ENCODE measurements at regions not wholly inside any gene's neighbourhood (a gene's known extent, or its start where the extent isn't known, plus 50 kb on each side); places are given as distances from the start of the nearest gene placed in this dataset.
"Not testable (repeated sequence)": the region's sequence is repeated elsewhere in the genome, so short reads cannot be mapped to it uniquely, and the experiment has no call there.

DNA sequence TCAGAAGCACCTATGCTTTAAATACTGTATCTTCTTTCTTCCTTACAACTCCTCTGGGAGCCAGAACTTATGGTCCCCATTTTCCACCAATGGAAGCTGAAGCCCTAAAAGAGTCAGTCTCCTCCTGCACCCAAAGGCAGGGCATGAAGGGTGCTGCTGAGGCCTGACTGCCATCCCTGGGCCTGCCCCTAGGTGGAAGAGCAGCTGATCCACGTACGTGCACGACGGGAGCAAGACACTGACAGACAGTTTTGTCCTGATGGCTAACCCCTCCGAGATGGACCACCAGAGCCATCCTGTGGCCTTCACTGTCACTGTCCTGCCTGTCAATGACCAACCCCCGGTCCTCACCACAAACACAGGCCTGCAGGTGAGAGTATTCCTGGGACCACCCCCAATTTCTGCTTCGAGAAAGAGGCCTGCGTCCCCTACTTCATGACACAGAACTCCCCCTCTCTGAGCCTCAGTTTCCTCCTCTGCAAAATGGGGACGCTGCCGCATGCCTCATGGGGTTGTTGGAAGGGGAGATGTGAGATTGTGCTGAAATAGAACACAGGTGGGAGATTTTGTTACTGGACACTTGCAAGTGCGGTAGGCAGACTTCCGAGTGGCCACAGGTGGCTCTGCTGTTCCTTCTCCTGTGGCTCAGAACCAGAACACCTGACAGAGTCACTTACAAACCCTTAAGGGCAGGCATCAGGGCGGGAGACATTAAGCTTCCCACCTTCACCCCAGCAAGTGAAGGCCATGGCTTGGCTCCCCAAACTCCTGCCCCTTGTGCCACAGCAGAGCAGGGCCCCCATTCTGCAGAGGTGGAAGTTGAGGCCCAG is 175.4 kb downstream of the TBC1D2B start:
- no peak for DNase-seq (ENCODE audit: low spot score)
- no peak for TF ChIP-seq CTCF (IDR thresholded peaks at IDR 0.05; ENCODE audit: extremely low read depth, missing control alignments)

DNA sequence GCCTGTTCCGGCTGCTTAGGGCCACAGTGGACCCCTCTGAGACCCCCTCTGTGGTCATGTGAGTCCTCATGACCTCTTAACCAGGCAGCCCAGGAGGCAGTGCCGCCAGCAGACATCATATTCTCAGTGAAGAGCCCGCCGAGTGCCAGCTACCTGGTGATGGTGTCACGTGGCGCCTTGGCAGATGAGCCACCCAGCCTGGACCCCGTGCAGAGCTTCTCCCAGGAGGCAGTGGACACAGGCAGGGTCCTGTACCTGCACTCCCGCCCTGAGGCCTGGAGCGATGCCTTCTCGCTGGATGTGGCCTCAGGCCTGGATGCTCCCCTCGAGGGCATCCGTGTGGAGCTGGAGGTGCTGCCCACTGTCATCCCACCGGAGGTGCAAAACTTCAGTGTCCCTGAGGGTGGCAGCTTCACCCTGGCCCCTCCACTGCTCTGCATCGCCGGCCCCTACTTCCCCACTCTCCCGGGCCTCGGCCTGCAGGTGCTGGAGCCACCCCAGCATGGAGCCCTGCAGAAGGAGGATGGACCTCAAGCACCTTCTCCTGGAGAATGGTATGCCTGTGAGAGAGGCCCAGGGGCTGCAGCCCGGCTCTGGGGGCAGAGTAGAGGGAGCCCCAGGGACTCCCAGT is 176.1 kb downstream of the TBC1D2B start:
- DNase-seq (ENCODE audit: low spot score): no peak
- no peak for TF ChIP-seq CTCF (IDR thresholded peaks at IDR 0.05; ENCODE audit: extremely low read depth, missing control alignments)

- DNase-seq (ENCODE audit: low spot score): not testable (repeated sequence)
Measured at GRCh38 chr15:77900331-77900963, 177.1 kb downstream of the TBC1D2B start.

DNA sequence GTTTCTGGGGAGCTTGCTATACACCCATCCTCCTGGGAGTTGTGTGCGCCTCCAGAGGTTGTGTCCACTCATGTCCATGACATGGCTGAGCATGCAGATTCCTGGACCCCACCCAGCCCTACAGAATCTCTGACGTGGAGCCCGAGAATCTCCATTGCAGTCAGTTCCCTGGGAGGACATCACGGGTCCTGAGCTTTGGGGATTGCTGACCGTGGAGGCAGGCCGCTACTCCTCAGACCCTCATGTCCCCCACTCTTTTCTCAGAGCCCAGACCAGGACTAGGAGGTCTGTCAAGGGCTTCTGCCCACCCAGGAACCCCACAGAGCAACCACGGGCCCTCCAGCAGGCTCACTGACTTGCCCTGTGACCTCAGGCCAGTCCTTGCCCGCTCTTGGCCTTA is 177.7 kb downstream of the TBC1D2B start:
- DNase-seq (ENCODE audit: low spot score): not testable (repeated sequence)

GRCh38 chr15:77898811-77899730 is 178.4 kb downstream of the TBC1D2B start:
- DNase-seq (ENCODE audit: low spot score): no peak
- no peak for TF ChIP-seq CTCF (IDR thresholded peaks at IDR 0.05; ENCODE audit: extremely low read depth, missing control alignments)

DNA sequence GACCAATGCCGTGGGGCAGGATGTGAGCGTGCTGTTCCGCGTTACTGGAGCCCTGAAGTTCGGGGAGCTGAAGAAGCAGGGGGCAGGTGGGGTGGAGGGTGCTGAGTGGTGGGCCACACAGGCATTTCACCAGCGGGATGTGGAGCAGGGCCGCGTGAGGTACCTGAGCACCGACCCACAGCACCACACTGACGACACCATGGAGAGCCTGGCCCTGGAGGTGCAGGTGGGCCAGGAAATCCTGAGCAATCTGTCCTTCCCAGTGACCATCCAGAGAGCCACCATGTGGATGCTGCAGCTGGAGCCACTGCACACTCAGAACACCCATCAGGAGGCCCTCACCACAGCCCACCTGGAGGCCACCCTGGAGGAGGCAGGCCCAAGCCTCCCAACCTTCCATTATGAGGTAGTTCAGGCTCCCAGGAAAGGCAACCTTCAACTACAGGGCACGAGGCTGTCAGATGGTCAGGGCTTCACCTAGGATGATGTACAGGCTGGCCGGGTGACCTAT is 179.6 kb downstream of the TBC1D2B start:
- no peak for TF ChIP-seq CTCF (IDR thresholded peaks at IDR 0.05; ENCODE audit: extremely low read depth, missing control alignments)
- no peak for DNase-seq (ENCODE audit: low spot score)

DNA sequence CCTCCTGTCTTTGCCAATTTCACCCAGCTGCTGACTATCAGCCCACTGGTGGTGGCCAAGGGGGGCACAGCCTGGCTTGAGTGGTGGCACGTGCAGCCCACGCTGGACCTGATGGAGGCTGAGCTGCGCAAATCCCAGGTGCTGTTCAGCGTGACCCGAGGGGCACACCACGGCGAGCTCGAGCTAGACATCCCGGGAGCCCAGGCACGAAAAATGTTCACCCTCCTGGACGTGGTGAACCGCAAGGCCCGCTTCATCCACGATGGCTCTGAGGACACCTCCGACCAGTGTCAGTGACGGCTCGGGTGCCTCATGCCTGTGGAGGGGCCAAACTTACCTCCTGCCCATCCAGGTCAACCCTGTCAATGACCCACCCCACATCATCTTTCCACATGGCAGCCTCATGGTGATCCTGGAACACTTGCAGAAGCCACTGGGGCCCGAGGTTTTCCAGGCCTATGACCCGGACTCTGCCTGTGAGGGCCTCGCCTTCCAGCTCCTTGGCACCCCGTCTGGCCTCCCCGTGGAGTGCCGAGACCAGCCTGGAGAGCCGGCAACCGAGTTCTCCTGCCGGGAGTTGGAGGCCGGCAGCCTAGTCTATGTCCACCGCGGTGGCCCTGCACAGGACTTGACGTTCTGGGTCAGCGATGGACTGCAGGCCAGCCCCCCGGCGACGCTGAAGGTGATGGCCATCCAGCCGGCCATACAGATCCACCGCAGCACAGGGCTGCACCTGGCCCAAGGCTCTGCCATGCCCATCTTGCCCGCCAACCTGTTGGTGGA is 180.2 kb downstream of the TBC1D2B start:
- not testable (repeated sequence) for DNase-seq (ENCODE audit: low spot score)

- not testable (repeated sequence) for DNase-seq (ENCODE audit: low spot score)
Measured at GRCh38 chr15:77896147-77897112, 181.1 kb downstream of the TBC1D2B start.
